Smooth muscle cell (in vitro differentiated cells): ENCODE measurements at regions not wholly inside any gene's neighbourhood (a gene's known extent, or its start where the extent isn't known, plus 50 kb on each side); places are given as distances from the start of the nearest gene placed in this dataset.

Experiments used
- DNase-seq: peaks from one replicate; lab custom pipeline; 2025; ENCODE audit not compliant: unreplicated experiment; lab: John Stamatoyannopoulos, UW
- H2AFZ ChIP-seq: fragments of 200-600 bp; sonication (generic); 2 replicates; pipeline ENCODE4 v1.6.0; 2016; ENCODE audit warnings: antibody characterized with exemption, low read depth, mild to moderate bottlenecking
- H3F3A ChIP-seq: fragments of 200-600 bp; sonication (generic); 2 replicates; pipeline ENCODE4 v1.6.0; 2017; ENCODE audit warnings: antibody characterized with exemption, low read depth
- H3K27ac ChIP-seq: fragments of 200-600 bp; sonication (generic); 2 replicates; pipeline ENCODE4 v1.5.1; 2016; ENCODE audit warnings: low read depth, mild to moderate bottlenecking
- H3K27me3 ChIP-seq: fragments of 200-600 bp; sonication (generic); 2 replicates; pipeline ENCODE4 v1.6.1; 2016; ENCODE audit warnings: low read depth, mild to moderate bottlenecking
- H3K36me3 ChIP-seq: fragments of 200-600 bp; sonication (generic); 2 replicates; pipeline ENCODE4 v1.5.1; 2016; ENCODE audit warnings: low read depth
- H3K4me1 ChIP-seq: fragments of 200-600 bp; sonication (generic); 2 replicates; pipeline ENCODE4 v1.5.1; 2016; ENCODE audit warnings: low read depth
- H3K4me2 ChIP-seq: fragments of 200-600 bp; sonication (generic); 2 replicates; pipeline ENCODE4 v1.6.0; 2016; ENCODE audit warnings: mild to moderate bottlenecking
- H3K4me3 ChIP-seq: fragments of 200-600 bp; sonication (generic); 2 replicates; pipeline ENCODE4 v1.5.1; 2016; ENCODE audit warnings: mild to moderate bottlenecking
- H3K79me2 ChIP-seq: fragments of 200-600 bp; sonication (generic); 2 replicates; pipeline ENCODE4 v1.6.0; 2016; ENCODE audit warnings: low read depth, mild to moderate bottlenecking
- H3K9ac ChIP-seq: fragments of 200-600 bp; sonication (generic); 2 replicates; pipeline ENCODE4 v1.6.0; 2016; ENCODE audit warnings: low read depth
- H3K9me3 ChIP-seq: fragments of 200-600 bp; sonication (generic); replicated peaks from 2 replicates; pipeline ENCODE4 v1.5.1; 2016; ENCODE audit warnings: low read depth
- H4K20me1 ChIP-seq: fragments of 200-600 bp; sonication (generic); 2 replicates; pipeline ENCODE4 v1.6.0; 2016; ENCODE audit warnings: low read depth
- CTCF ChIP-seq: fragments of 200-600 bp; sonication (generic); IDR thresholded peaks from 2 replicates; pipeline ENCODE4 v1.5.1; 2017; ENCODE audit warnings: borderline replicate concordance, mild to moderate bottlenecking, antibody characterized with exemption; ENCODE audit not compliant: insufficient read depth, poor library complexity, severe bottlenecking
- WGBS: methylation state at CpG from one replicate; pipeline ENCODE4 v1.1.7; 2016; ENCODE audit warnings: low lambda C conversion rate; 5-methylcytosine and 5-hydroxymethylcytosine counted together

DNA sequence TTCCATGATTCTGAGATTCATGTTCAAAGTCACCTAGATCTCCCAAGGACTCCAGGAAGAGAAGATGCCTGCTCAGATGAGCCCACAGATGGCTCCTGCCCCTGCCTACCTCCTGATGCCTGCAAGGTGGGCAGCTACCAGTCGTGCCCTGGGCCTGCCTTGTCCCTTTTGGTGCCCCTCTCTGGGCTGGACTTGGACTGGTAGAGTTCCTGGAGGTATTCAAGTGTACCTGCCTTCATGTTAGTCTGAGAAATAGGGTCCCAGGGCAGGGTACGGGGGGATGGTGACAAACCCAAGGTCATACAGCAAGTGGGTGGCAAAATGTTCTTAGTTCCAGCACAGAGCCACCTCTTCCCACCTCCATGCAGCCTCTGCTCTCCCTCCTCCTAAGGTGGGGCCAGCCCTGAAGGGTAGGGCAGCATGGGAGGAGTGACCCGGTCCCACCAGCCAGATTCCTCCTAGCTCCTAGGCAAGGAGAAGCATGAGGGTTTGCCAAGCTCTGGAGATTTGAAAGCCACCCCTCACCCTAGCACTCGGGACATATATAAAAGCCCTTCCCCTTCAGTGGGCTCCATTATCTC lies 80.8 kb upstream of the UNC5B start:
- no peaks in the 10 kb centered on the region for H3K27me3 ChIP-seq
- no peaks in the 10 kb centered on the region for H3K36me3 ChIP-seq
- no peak for TF ChIP-seq CTCF
- no peak for DNase-seq
- H3K4me1 ChIP-seq, result peaks cover 9% of the 10 kb centered on the region
- no peaks in the 10 kb centered on the region for H3K79me2 ChIP-seq
- H3K9ac ChIP-seq, result no peak overlapping the region
- H3F3A ChIP-seq, result no peaks in the 10 kb centered on the region
- H3K9me3 ChIP-seq, result no peaks in the 10 kb centered on the region
- 92% methylated on average over 4 of the region's 4 CpGs for WGBS
- no peak overlapping the region for H3K4me2 ChIP-seq
- H4K20me1 ChIP-seq, result no peaks in the 10 kb centered on the region
- H2AFZ ChIP-seq, result no peak overlapping the region
- no peak overlapping the region for H3K27ac ChIP-seq
- no peak overlapping the region for H3K4me3 ChIP-seq

GRCh38 chr10:71132321-71132810 lies 80.0 kb upstream of the UNC5B start:
- Histone ChIP-seq H3K4me3 (no peak overlapping the region), H4K20me1 (no peaks in the 10 kb centered on the region), H3K79me2 (no peaks in the 10 kb centered on the region), H3K27me3 (no peaks in the 10 kb centered on the region), H3K27ac (no peak overlapping the region), H3K36me3 (no peaks in the 10 kb centered on the region), H3K9ac (no peak overlapping the region), H3K4me2 (no peak overlapping the region), H3F3A (no peaks in the 10 kb centered on the region), H3K9me3 (no peaks in the 10 kb centered on the region), H2AFZ (no peak overlapping the region), H3K4me1 (peaks cover 9% of the 10 kb centered on the region)
- no peak for TF ChIP-seq CTCF
- DNase-seq, result no peak
- 78% methylated on average over 4 of the region's 4 CpGs for WGBS

DNA sequence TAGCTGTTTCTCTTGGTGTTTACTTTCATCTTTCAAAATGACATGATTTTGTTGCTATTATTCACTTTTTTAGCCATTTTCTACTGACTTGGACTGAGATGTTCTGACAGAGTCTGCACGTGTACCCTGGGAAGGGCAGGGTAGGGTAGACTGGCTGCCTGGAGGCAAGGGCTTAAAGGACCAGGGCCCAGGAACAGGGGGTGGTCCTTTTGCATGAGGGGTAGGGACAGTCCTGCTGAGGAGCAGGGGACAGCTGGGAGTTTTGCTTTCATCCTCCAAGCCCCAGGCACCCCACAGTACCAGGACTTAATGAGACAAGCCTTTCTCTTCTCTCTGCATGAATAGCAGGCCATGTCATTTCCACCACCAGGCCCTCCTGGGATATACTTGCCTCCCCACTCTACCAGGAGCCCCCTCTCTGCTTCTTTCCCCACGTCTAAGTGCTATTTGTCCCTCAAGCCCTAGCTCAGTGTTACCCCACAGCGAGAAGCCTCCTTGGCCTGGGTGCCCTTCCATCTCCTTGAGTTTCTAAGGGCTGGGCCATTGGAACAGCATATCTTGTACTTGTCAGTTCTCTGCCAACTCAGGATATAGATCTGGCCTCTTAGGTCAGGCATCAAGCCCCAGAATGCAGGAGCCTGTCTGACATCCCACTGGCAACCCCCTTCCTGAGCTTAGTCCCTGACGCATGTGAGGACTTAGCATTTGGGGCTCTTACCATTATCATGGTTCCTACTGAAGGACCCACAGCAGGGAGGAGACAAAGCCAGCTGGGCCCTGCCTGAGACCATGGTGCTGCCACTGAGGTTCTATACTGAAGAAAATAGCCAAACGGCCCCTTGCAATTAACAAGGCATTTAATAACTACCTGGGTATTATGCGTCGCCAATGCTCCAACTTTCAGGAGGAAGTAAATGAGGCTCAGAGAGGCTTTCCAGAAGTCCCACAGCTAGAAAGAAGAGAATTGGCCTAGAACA lies 78.4 kb upstream of the UNC5B start:
- H3K36me3 ChIP-seq, result no peaks in the 10 kb centered on the region

More for the DNA sequence above, 78.4 kb upstream of the UNC5B start:
- Histone ChIP-seq H3K4me2 (no peak overlapping the region), H2AFZ (no peak overlapping the region), H3K27ac (no peak overlapping the region), H3K9ac (no peak overlapping the region), H3K4me1 (peaks cover 9% of the 10 kb centered on the region), H3K4me3 (no peak overlapping the region), H3K27me3 (peaks cover 5% of the 10 kb centered on the region), H3K9me3 (no peaks in the 10 kb centered on the region), H3K79me2 (no peaks in the 10 kb centered on the region), H3F3A (no peaks in the 10 kb centered on the region), H4K20me1 (no peaks in the 10 kb centered on the region)
- no peak for TF ChIP-seq CTCF
- WGBS, result 93% methylated on average over 7 of the region's 7 CpGs
- no peak for DNase-seq
